Nephron progenitor cell (in vitro differentiated cells): ENCODE measurements at regions not wholly inside any gene's neighbourhood (a gene's known extent, or its start where the extent isn't known, plus 50 kb on each side); places are given as distances from the start of the nearest gene placed in this dataset.
A peak's percentile ranks its signal among the peaks of the same experiment; 100 is the strongest.

Experiments
- DNase-seq: peaks from one replicate; pipeline ENCODE4 v3.0.0; 2021
- H3K27ac Mint-ChIP-seq: 2 replicates; pipeline ENCODE4 v1.8.0; 2021; ENCODE audit warnings: mild to moderate bottlenecking, moderate library complexity, mixed read lengths
- H3K27me3 Mint-ChIP-seq: 2 replicates; pipeline ENCODE4 v1.8.0; 2021; ENCODE audit warnings: mild to moderate bottlenecking, low read depth, mixed read lengths; ENCODE audit not compliant: poor library complexity
- H3K36me3 Mint-ChIP-seq: 2 replicates; pipeline ENCODE4 v1.8.0; 2021; ENCODE audit warnings: low read depth, mixed read lengths
- H3K4me1 Mint-ChIP-seq: 2 replicates; pipeline ENCODE4 v1.8.0; 2021; ENCODE audit warnings: mixed read lengths
- H3K4me3 Mint-ChIP-seq: 2 replicates; pipeline ENCODE4 v1.8.0; 2021; ENCODE audit warnings: mild to moderate bottlenecking, moderate library complexity, mixed read lengths
- H3K9me3 Mint-ChIP-seq: 2 replicates; pipeline ENCODE4 v1.8.0; 2021; ENCODE audit warnings: mild to moderate bottlenecking, moderate library complexity, mixed read lengths
- CTCF ChIP-seq: fragments of 200-600 bp; sonication (generic); IDR thresholded peaks from 2 replicates; pipeline ENCODE4 v1.5.0; 2021; ENCODE audit warnings: antibody characterized with exemption

- Mint-ChIP-seq H3K36me3 (no peaks in the 10 kb centered on the region), H3K9me3 (no peaks in the 10 kb centered on the region), H3K27me3 (peaks cover 7% of the 10 kb centered on the region), H3K4me1 (peaks cover 20% of the 10 kb centered on the region), H3K4me3 (no peak overlapping the region), H3K27ac (no peak overlapping the region)
- TF ChIP-seq CTCF: no peak
- no peak for DNase-seq
Observed at GRCh38 chr6:137424251-137424650, 69.9 kb downstream of the OLIG3 start.

GRCh38 chr6:137423451-137424168 lies 70.6 kb downstream of the OLIG3 start:
- Mint-ChIP-seq H3K4me1 (peaks cover 25% of the 10 kb centered on the region), H3K27me3 (peaks cover 7% of the 10 kb centered on the region), H3K27ac (no peak overlapping the region), H3K4me3 (no peak overlapping the region), H3K36me3 (no peaks in the 10 kb centered on the region), H3K9me3 (no peaks in the 10 kb centered on the region)
- DNase-seq: no peak
- no peak for TF ChIP-seq CTCF

GRCh38 chr6:137417396-137417795 lies 76.8 kb downstream of the OLIG3 start:
- Mint-ChIP-seq H3K27me3 (peaks cover 4% of the 10 kb centered on the region), H3K27ac (no peak overlapping the region), H3K4me3 (no peak overlapping the region), H3K4me1 (peaks cover 66% of the 10 kb centered on the region), H3K9me3 (no peaks in the 10 kb centered on the region), H3K36me3 (no peaks in the 10 kb centered on the region)
- DNase-seq: no peak
- no peak for TF ChIP-seq CTCF

- TF ChIP-seq CTCF: no peak
- no peak for DNase-seq
- no peak overlapping the region for H3K4me3 Mint-ChIP-seq
- H3K36me3 Mint-ChIP-seq: no peaks in the 10 kb centered on the region
- no peaks in the 10 kb centered on the region for H3K27me3 Mint-ChIP-seq
- H3K9me3 Mint-ChIP-seq: no peaks in the 10 kb centered on the region
- H3K4me1 Mint-ChIP-seq: peaks cover 68% of the 10 kb centered on the region
- peak overlapping the region; percentile 30 for H3K27ac Mint-ChIP-seq
Observed at GRCh38 chr6:137416376-137417109, 77.7 kb downstream of the OLIG3 start.

- H3K4me1 Mint-ChIP-seq: peaks cover 68% of the 10 kb centered on the region
- no peaks in the 10 kb centered on the region for H3K9me3 Mint-ChIP-seq
- H3K4me3 Mint-ChIP-seq: peak overlapping the region; percentile 80
- no peak overlapping the region for H3K27ac Mint-ChIP-seq
- no peaks in the 10 kb centered on the region for H3K36me3 Mint-ChIP-seq
- peaks cover 5% of the 10 kb centered on the region for H3K27me3 Mint-ChIP-seq
- no peak for DNase-seq
- TF ChIP-seq CTCF: no peak
Observed at GRCh38 chr6:137415834-137416190, 78.4 kb downstream of the OLIG3 start.
